ENCODE measurements at regions not wholly inside any gene's neighbourhood (a gene's known extent, or its start where the extent isn't known, plus 50 kb on each side); places are given as distances from the start of the nearest gene placed in this dataset.

- TF ChIP-seq CTCF (conservative IDR thresholded peaks at IDR 0.05; ENCODE audit: low read length) (no peak), EZH2phosphoT487 (IDR thresholded peaks at IDR 0.05; ENCODE audit: borderline replicate concordance) (no peak)
Measured at GRCh38 chr14:32008602-32009193, 68.4 kb upstream of the ARHGAP5 start.
